Liver (tissue), 8 donors: ENCODE measurements at regions not wholly inside any gene's neighbourhood (a gene's known extent, or its start where the extent isn't known, plus 50 kb on each side); places are given as distances from the start of the nearest gene placed in this dataset.

Source experiments
- DNase-seq: peaks from one replicate; pipeline ENCODE4 v3.0.0-alpha.2; 2017; ENCODE audit warnings: low spot score
- H3K27ac ChIP-seq, 2 donors: one replicate each; pipeline ENCODE4 v1.7.0; 2013; ENCODE audit warnings: inconsistent platforms in 2 of 2, low read length in 2 of 2, control low read depth in 1 of 2, low read depth in 1 of 2, mild to moderate bottlenecking in 1 of 2
- H3K27me3 ChIP-seq, 4 donors: one replicate each; pipeline versions ENCODE4 v1.6.1 to v1.7.0; 2013; ENCODE audit warnings: low read length in 3 of 4, inconsistent platforms in 1 of 4, mild to moderate bottlenecking in 1 of 4, moderate library complexity in 1 of 4; ENCODE audit not compliant: control insufficient read depth in 4 of 4, insufficient read depth in 4 of 4
- H3K36me3 ChIP-seq, 4 donors: one replicate each; pipeline versions ENCODE4 v1.6.1 to v1.7.0; 2013; ENCODE audit warnings: low read length in 3 of 4, mild to moderate bottlenecking in 3 of 4, low read depth in 1 of 4, moderate library complexity in 1 of 4; ENCODE audit not compliant: control insufficient read depth in 4 of 4, insufficient read depth in 3 of 4
- H3K4me1 ChIP-seq, 4 donors: one replicate each; pipeline versions ENCODE4 v1.6.1 to v1.7.0; 2013; ENCODE audit warnings: low read length in 3 of 4, mild to moderate bottlenecking in 3 of 4, moderate library complexity in 1 of 4; ENCODE audit not compliant: control insufficient read depth in 4 of 4, insufficient read depth in 4 of 4
- H3K4me3 ChIP-seq, 3 donors: one replicate each; pipeline versions ENCODE4 v1.6.1 to v1.7.0; 2013; ENCODE audit warnings: low read length in 3 of 3, control low read depth in 1 of 3, low read depth in 1 of 3, mild to moderate bottlenecking in 1 of 3
- H3K9ac ChIP-seq, 2 donors: one replicate each; pipeline ENCODE4 v1.7.0; 2013; ENCODE audit warnings: low read length in 2 of 2, mild to moderate bottlenecking in 2 of 2, moderate library complexity in 2 of 2, control low read depth in 1 of 2, low read depth in 1 of 2
- H3K9me3 ChIP-seq, 4 donors: one replicate each; pipeline versions ENCODE4 v1.6.1 to v1.7.0; 2013; ENCODE audit warnings: low read length in 3 of 4; ENCODE audit not compliant: control insufficient read depth in 4 of 4
- EGR1 ChIP-seq, 2 donors: IDR thresholded peaks; 2 replicates each; pipeline ENCODE4 v1.6.1; 2016 to 2018; ENCODE audit warnings: antibody characterized with exemption in 2 of 2, low read depth in 2 of 2
- FOXA1 ChIP-seq: IDR thresholded peaks from 2 replicates; pipeline ENCODE4 v1.6.1; 2016; ENCODE audit warnings: antibody characterized with exemption
- FOXA2 ChIP-seq: IDR thresholded peaks from 2 replicates; pipeline ENCODE4 v1.6.1; 2016; ENCODE audit warnings: antibody characterized with exemption
- GABPA ChIP-seq, 2 donors: IDR thresholded peaks in 1 of 2; conservative IDR thresholded peaks in 1 of 2; 2 replicates each; pipeline ENCODE4 v1.6.1; 2016; ENCODE audit warnings: antibody characterized with exemption in 2 of 2, mild to moderate bottlenecking in 1 of 2, moderate library complexity in 1 of 2
- HNF4A ChIP-seq, 2 donors: conservative IDR thresholded peaks; 2 replicates each; pipeline ENCODE4 v1.6.1; 2016; ENCODE audit warnings: antibody characterized with exemption in 2 of 2, mild to moderate bottlenecking in 2 of 2
- HNF4G ChIP-seq: IDR thresholded peaks from 2 replicates; pipeline ENCODE4 v1.6.1; 2016; ENCODE audit warnings: antibody characterized with exemption
- JUND ChIP-seq, 2 donors: IDR thresholded peaks; 2 replicates each; pipeline ENCODE4 v1.6.1; 2016; ENCODE audit warnings: antibody characterized with exemption in 2 of 2
- NR2F2 ChIP-seq: IDR thresholded peaks from 2 replicates; pipeline ENCODE4 v1.6.1; 2016; ENCODE audit warnings: antibody characterized with exemption
- RAD21 ChIP-seq, 2 donors: IDR thresholded peaks; 2 replicates each; pipeline ENCODE4 v1.6.1; 2016; ENCODE audit warnings: antibody characterized with exemption in 2 of 2, mild to moderate bottlenecking in 2 of 2
- RXRA ChIP-seq, 2 donors: IDR thresholded peaks; 2 replicates each; pipeline ENCODE4 v1.6.1; 2017 to 2018; ENCODE audit warnings: antibody characterized with exemption in 2 of 2, mild to moderate bottlenecking in 1 of 2
- SP1 ChIP-seq: IDR thresholded peaks from 2 replicates; pipeline ENCODE4 v1.6.1; 2018; ENCODE audit warnings: antibody characterized with exemption, mild to moderate bottlenecking
- TAF1 ChIP-seq: conservative IDR thresholded peaks from 2 replicates; pipeline ENCODE4 v1.6.1; 2016; ENCODE audit warnings: antibody characterized with exemption, mild to moderate bottlenecking
- YY1 ChIP-seq: IDR thresholded peaks from 2 replicates; pipeline ENCODE4 v1.6.1; 2016; ENCODE audit warnings: antibody characterized with exemption, mild to moderate bottlenecking
- WGBS: extraction: QIAGEN DNeasy Blood & Tissue Kit; methylation state at CpG from one replicate; pipeline ENCODE4 v1.1.7; 2013; 5-methylcytosine and 5-hydroxymethylcytosine counted together
- TF ChIP-seq, protein P1 (sequence below): IDR thresholded peaks from 2 replicates; pipeline ENCODE4 v1.6.1; 2016; ENCODE audit warnings: antibody characterized with exemption
- TF ChIP-seq, protein P2 (sequence below): IDR thresholded peaks from 2 replicates; pipeline ENCODE4 v1.6.1; 2016; ENCODE audit warnings: antibody characterized with exemption
- TF ChIP-seq, protein P3 (sequence below): IDR thresholded peaks from 2 replicates; pipeline ENCODE4 v1.6.1; 2016; ENCODE audit warnings: antibody characterized with exemption, mild to moderate bottlenecking
- TF ChIP-seq, protein P4 (sequence below): fragments of 150-350 bp; IDR thresholded peaks from 2 replicates; pipeline ENCODE4 v1.5.1; 2017; ENCODE audit warnings: improper control_type of control experiment, low read depth, low read length; ENCODE audit not compliant: missing input control
- donor health status: healthy.
- donor health status: healthy.
- donor health status: healthy.
- donor health status: healthy.
- donor health status: healthy.

DNA sequence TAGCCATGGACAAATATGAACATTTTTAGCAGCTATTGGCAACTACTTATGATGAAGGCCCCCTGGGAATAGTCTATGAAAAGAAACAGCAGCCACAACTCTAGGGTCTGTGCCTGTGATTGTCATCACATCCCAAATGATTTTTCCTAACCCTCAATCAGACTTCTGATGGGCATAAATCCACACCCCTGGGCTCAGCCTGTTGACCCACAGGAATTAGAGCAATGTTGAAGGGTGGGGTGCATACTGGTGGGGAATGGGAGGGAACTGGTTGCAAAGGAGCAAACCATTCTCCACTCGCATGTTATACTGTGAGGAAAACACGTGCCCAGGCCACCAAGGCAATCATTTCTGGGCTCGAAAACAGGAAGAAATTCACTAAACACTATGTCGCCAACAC, 106.5 kb upstream of the CTNNB1 start:
- H3K9me3 ChIP-seq = no peaks in the 10 kb centered on the region
- no peak overlapping the region for H3K9ac ChIP-seq
- no peaks in the 10 kb centered on the region for H3K4me1 ChIP-seq
- no peak overlapping the region for H3K4me3 ChIP-seq
- no peak for TF ChIP-seq HNF4A (conservative IDR thresholded peaks at IDR 0.05)
- TF ChIP-seq, protein P1, sequence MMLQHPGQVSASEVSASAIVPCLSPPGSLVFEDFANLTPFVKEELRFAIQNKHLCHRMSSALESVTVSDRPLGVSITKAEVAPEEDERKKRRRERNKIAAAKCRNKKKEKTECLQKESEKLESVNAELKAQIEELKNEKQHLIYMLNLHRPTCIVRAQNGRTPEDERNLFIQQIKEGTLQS = no peak
- no peaks in the 10 kb centered on the region for H3K27me3 ChIP-seq
- no peak overlapping the region for H3K27ac ChIP-seq
- H3K36me3 ChIP-seq = no peaks in the 10 kb centered on the region
- WGBS = 84% methylated on average over 4 of the region's 4 CpGs
- no peak for DNase-seq

DNA sequence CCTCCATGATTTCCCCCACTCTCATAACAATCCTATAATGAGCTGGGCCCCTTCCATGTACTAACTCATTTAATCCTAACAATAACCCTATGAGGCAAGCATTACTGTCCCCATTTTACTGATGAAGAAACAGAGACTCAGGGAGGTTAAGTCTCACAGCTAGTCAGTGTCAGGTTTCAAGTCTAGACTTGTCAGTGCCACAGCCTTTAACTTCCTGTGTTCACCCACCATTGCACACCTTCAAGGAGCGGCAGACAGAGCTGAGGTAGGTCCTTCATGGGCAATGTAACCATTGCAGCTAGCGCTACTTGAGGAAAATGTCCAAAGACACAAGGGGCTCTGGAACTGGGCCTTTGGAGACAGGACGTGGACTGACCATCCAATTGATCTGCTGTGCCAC, 105.8 kb upstream of the CTNNB1 start:
- WGBS = 93% methylated on average over 3 of the region's 3 CpGs
- no peak for DNase-seq
- no peak overlapping the region for H3K4me3 ChIP-seq
- no peaks in the 10 kb centered on the region for H3K27me3 ChIP-seq
- H3K9me3 ChIP-seq = no peaks in the 10 kb centered on the region
- H3K4me1 ChIP-seq = no peaks in the 10 kb centered on the region
- no peak overlapping the region for H3K9ac ChIP-seq
- H3K36me3 ChIP-seq = no peaks in the 10 kb centered on the region
- TF ChIP-seq HNF4A (conservative IDR thresholded peaks at IDR 0.05) (no peak), RAD21 (IDR thresholded peaks at IDR 0.05) (no peak), RXRA (IDR thresholded peaks at IDR 0.05) (no peak), NR2F2 (no peak), YY1 (no peak), SP1 (no peak), HNF4G (no peak), TAF1 (no peak), FOXA1 (no peak), FOXA2 (no peak)
- TF ChIP-seq, protein P2, sequence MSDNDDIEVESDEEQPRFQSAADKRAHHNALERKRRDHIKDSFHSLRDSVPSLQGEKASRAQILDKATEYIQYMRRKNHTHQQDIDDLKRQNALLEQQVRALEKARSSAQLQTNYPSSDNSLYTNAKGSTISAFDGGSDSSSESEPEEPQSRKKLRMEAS = no peak
- TF ChIP-seq, protein P1 = no peak
- TF ChIP-seq, protein P3, sequence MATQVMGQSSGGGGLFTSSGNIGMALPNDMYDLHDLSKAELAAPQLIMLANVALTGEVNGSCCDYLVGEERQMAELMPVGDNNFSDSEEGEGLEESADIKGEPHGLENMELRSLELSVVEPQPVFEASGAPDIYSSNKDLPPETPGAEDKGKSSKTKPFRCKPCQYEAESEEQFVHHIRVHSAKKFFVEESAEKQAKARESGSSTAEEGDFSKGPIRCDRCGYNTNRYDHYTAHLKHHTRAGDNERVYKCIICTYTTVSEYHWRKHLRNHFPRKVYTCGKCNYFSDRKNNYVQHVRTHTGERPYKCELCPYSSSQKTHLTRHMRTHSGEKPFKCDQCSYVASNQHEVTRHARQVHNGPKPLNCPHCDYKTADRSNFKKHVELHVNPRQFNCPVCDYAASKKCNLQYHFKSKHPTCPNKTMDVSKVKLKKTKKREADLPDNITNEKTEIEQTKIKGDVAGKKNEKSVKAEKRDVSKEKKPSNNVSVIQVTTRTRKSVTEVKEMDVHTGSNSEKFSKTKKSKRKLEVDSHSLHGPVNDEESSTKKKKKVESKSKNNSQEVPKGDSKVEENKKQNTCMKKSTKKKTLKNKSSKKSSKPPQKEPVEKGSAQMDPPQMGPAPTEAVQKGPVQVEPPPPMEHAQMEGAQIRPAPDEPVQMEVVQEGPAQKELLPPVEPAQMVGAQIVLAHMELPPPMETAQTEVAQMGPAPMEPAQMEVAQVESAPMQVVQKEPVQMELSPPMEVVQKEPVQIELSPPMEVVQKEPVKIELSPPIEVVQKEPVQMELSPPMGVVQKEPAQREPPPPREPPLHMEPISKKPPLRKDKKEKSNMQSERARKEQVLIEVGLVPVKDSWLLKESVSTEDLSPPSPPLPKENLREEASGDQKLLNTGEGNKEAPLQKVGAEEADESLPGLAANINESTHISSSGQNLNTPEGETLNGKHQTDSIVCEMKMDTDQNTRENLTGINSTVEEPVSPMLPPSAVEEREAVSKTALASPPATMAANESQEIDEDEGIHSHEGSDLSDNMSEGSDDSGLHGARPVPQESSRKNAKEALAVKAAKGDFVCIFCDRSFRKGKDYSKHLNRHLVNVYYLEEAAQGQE = no peak
- TF ChIP-seq, protein P4, sequence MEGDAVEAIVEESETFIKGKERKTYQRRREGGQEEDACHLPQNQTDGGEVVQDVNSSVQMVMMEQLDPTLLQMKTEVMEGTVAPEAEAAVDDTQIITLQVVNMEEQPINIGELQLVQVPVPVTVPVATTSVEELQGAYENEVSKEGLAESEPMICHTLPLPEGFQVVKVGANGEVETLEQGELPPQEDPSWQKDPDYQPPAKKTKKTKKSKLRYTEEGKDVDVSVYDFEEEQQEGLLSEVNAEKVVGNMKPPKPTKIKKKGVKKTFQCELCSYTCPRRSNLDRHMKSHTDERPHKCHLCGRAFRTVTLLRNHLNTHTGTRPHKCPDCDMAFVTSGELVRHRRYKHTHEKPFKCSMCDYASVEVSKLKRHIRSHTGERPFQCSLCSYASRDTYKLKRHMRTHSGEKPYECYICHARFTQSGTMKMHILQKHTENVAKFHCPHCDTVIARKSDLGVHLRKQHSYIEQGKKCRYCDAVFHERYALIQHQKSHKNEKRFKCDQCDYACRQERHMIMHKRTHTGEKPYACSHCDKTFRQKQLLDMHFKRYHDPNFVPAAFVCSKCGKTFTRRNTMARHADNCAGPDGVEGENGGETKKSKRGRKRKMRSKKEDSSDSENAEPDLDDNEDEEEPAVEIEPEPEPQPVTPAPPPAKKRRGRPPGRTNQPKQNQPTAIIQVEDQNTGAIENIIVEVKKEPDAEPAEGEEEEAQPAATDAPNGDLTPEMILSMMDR = no peak
- H3K27ac ChIP-seq = no peak overlapping the region

DNA sequence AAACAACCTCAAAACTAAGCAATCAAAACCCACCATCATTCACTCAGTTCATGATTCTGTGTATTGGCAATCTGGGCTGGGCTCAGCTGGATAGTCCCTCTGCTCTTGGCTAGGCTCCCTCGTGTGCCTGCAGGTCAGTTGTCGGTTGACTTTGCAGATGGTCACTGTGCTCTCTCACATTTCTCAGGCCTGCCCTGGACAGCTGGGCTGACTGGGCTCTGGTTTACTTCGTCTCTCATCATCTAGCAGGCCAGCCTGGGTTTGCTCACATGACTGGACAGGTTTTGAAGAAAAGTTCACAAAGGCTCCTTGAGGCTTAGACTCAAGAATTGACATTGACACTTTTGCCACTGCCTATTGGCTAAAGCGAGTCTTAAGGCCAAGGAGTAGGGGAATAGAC, 105.0 kb upstream of the CTNNB1 start:
- Histone ChIP-seq H3K27ac (no peak overlapping the region), H3K9me3 (no peaks in the 10 kb centered on the region), H3K9ac (no peak overlapping the region), H3K4me1 (no peaks in the 10 kb centered on the region), H3K36me3 (no peaks in the 10 kb centered on the region), H3K27me3 (no peaks in the 10 kb centered on the region), H3K4me3 (no peak overlapping the region)
- no peak for DNase-seq
- 88% methylated on average over 4 of the region's 4 CpGs for WGBS
- TF ChIP-seq NR2F2 (no peak), JUND (IDR thresholded peaks at IDR 0.05) (no peak), EGR1 (IDR thresholded peaks at IDR 0.05; ENCODE audit: low read depth in 2 of 2) (no peak), FOXA2 (no peak), TAF1 (no peak), HNF4G (no peak), FOXA1 (no peak), GABPA (IDR thresholded peaks at IDR 0.05 in 1 of 2, conservative IDR thresholded peaks at IDR 0.05 in 1 of 2) (no peak), SP1 (no peak), HNF4A (conservative IDR thresholded peaks at IDR 0.05) (no peak), YY1 (no peak)
- TF ChIP-seq, protein P1 = no peak
- TF ChIP-seq, protein P2 = no peak
